ENCODE measurements at regions not wholly inside any gene's neighbourhood (a gene's known extent, or its start where the extent isn't known, plus 50 kb on each side); places are given as distances from the start of the nearest gene placed in this dataset.
"Not testable (repeated sequence)": the region's sequence is repeated elsewhere in the genome, so short reads cannot be mapped to it uniquely, and the experiment has no call there.

DNA sequence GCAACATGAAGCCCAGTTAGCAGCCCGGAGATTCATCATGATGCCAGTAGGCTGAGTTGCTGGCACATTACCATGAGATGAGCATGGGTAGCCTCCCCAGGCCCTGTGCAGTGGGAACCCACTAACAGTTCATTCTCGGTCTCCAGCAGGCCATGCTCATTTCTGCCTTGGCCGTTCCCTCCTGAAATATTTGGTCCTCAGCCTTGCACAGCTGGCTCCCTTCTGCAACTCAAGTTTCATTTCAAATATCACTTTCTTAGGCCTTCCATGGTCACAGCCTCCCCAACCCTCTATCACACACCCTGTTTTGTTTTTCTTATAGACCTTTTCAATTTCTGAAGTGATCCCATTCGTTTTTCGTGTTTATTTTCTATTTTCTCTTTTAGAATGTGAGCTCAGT is 125.4 kb upstream of the VLDLR start:
- no peak for DNase-seq (ENCODE audit: low read depth in 2 of 2)

DNA sequence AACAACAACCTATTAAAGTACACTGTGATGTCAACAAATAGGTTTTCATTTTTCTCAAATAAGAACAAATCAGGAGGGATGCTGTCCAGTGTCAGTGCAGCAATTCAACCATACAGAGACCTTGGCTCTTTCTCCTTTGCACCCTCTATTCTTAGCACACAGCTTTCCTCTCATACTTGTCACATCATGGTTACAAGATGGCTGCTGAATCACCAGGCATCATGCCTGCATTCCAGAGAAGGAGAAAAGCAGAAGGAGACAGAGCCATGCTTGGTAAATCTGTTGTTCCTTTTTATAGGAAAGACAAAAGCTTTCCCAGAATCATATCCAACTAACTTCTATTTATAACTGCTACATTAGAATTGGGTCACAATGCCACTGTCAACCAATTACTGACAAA is 124.7 kb upstream of the VLDLR start:
- DNase-seq (ENCODE audit: low read depth in 2 of 2), result no peak

DNA sequence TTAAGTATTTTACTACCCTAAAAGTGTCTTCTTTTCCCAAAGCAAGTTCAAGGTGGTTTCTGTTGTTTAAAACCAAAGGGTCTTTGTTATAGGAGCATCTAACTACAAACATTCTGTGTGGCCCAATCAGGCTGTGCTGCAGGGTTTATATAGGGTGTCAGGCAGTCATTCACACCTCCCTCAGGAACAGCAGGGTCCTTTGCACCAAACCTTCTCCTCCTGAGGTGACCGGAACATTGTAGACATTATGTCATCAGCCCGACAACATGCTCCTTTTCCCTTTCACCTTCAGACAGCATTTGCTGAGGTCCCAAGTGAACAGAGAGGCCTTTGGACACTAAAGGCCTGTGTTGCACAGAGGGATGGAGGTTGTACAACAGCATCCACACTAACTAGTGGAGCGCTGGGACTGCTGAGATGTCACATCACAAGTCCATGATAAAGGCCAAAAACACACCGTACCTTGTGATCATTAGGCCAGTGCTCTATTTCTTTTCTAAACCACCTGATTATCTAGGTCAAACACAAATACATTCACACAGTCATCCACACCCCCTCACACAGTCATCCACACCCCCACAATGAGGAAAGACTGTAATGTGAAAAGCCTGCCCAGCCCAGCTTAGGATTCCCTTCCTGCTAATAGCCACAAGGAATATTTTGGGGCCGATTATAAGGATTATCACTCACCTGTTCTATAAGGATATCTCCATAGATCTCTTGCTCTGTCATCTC is 123.8 kb upstream of the VLDLR start:
- DNase-seq (ENCODE audit: low read depth in 2 of 2), result no peak

DNA sequence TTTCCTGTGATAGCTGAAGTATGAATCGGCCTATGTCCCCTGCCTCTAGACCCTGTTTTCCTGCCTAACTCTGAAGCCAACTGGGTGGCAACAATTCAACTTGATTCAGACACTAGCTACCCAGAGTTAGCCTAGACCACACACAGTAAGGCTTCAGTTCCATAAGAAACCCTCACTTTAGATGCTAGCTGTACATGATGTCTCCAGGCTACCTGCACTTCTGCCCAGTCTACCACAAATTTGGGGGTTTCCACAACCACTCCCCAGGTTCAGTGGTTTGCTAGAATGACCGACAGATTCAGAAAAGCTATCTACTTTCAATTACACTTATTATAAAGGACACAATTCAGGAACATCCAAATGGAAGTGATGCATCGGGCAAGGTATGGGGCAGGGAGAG is 119.4 kb upstream of the VLDLR start:
- no peak for DNase-seq (ENCODE audit: low read depth in 2 of 2)

DNA sequence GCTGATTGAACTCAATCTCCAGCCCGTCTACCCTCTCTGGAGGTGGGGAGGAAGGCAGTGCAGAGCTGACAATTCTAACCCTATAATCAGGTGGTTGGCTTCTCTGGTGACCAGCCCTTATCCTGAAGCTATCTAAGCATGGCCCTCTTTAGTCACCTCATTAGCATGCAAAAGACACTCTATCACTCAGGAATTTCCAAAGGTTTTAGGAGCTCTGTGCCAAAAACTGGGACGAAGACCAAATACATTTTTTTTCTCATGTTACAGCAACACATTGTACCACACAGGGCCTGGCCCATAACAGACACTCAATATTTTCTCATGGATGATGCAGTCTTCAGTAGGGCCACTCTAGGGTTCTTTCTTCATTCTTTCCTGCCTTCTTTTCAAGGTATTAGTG is 118.8 kb upstream of the VLDLR start:
- DNase-seq (ENCODE audit: low read depth in 2 of 2), result no peak

DNA sequence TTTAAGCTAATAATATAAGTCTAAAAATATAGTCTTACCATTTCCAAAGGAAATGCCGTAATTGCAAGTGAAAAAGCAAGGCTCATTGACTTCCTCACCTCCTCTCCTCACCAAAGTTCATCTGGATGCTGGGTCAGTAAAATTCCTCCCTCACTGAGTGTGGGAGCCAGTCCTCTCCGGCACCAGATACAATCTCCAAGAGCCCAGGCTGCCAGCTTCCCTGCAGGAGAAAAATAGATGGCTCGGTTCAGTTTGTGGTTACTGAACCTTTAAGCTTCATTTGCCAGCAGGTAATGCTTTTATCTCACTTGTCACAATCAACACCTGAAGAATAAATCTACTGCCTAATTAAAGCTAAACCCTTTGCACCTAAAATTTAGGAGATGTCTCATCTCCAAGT is 115.3 kb upstream of the VLDLR start:
- no peak for DNase-seq (ENCODE audit: low read depth in 2 of 2)

DNA sequence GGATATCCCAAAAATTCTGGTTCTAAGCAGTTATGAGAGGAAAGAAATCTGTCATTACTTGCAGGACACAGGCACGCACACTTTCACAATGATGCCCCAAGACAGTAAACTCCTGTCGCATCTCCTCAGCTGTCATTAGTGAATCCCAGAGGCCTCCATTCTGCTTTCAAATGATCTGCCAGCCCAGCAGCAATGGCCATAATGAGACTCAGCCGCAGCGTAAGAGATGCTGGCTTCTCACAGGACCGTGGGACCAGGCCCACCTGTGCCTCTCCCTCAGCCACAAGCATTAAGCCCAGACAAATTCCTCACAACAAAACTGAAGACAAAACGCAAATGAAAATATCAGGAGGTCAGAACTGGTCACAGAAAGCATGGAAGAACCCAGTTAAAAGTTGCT is 98.0 kb upstream of the VLDLR start:
- no peak for DNase-seq (ENCODE audit: low read depth in 2 of 2)

DNA sequence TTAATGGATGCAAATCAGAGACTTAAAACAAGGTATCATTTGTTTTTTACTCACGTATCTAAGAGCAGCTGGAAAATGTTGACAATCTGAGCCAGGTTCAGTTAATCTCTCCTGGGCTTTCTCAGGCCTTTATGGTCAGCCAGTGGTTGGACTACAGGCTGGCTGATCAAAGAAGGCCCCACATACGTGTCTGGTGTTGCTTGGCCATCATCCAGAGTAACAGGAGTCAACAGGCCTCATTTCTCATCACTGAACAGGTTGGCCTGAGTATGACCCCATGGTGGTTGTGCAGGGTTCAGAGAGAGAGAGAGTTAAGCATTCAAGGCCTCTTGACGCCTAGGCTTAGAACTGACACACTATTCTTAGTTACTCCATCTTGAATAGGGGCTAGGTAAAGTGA is 97.0 kb upstream of the VLDLR start:
- DNase-seq (ENCODE audit: low read depth in 2 of 2), result no peak

DNA sequence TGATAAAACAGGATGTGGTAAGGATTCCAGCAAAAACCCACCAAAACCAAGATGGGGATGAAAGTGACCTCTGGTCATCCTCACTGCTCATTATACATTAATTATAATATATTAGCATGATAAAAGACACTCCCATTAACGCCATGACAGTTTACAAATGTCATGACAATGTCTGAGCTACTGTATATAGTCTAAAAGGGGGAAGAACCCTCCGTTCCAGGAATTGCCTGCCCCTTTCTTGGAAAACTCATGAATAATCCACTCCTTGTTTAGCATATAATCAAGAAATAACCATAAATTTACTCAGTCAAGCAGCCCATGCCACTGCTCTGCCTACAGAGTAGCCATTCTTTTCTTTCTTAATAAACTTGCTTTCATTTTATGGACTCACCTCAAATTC is 96.4 kb upstream of the VLDLR start:
- DNase-seq (ENCODE audit: low read depth in 2 of 2), result no peak

DNA sequence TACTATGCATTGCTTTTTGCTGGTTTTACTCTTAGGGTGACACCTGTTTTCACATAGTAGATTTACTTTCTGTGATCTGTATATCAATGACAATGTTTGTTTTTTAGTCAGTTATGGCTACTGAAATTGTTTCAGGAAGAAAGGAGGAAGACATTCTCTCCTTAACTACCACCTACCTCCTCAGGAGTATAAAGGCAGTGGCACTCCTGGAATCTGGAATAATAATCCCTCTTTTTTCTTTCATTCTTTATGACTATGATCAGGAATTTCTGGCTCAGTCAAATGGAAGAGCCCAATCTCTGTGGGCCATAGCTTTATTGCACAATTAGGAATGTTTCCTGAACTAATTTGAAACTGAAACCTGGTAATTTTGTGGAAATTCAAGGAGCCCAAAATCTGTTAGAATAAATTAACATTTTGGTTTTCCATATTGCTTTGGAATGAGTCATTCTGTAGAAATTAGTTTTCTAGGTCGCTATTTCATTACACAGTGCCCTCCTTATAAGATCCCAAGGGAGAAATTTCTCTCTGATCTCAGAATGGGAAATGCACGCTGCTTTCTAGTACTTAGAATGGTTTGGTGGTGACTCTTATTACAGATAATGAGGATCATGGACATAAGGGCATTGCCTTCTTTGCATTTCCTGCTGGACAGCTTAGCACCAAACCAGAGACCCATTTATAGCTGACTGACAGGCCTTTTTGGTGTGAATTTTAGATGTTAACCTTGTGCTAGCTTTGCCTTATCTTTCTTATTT is 95.3 kb upstream of the VLDLR start:
- no peak for DNase-seq (ENCODE audit: low read depth in 2 of 2)

DNA sequence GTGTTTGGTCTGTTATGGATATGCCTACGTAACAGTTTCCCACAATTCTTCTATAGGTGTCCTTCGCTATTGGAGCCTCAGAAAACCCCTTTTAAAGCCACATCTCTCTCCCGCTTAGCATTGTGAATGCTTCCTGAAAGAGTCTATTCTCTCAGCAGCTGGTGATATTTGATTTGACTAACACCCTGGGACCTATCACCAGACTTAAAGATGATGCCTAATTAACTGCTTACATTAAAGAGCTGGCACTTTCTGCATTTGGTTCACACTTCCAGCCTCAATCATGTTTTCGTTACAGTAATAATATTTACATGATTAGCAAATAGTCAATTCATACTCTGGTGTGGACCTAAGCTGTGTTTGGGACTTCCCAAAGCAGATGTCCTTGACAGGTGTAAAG is 90.1 kb upstream of the VLDLR start:
- no peak for DNase-seq (ENCODE audit: low read depth in 2 of 2)

DNA sequence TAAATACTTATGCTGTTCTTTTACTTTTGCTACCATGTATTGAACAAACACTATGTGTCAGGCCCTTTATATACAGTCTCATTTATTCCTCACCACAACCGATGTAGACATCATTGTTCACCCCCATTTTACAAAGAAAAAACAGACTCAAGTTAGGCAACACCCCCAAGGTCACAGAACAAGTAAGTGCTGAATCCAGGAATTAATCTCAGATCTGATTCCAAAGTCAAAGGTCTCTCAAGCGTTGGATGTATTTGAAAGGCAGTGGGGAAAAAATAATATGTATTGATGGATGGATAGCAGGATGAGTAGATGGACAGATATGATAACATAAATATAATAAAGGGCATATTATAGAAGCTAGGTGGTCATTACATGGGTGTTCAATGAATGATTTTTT is 85.1 kb upstream of the VLDLR start:
- no peak for DNase-seq (ENCODE audit: low read depth in 2 of 2)

DNA sequence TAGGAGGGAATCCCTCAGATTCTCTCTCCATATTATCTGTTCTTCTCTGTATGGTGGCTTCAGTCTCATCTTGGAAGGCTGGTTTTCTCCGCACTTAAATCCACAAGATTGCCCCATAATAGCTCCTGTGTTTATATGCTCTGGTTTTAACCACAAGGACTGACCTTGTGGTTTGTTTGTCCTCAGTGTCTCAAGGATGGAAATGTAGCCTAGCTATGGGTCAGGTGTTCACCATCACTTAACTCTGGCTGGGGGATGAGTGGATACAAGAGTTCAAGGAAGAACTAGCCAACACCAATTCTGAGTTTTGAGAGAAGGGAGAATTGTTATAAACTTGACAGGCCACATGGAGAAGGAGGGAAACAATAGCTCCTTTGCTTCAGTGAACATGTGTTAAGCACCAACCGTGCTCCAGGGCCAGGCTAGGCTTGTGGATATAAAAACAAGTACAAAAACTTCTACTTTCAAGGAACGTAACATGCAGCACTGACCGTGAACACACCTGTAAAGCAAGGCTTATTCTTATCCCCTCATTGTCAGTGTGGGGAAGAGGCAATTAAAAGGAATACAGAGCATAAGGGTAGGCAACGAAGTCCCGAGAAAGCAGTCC is 75.6 kb upstream of the VLDLR start:
- DNase-seq (ENCODE audit: low read depth in 2 of 2), result no peak

DNA sequence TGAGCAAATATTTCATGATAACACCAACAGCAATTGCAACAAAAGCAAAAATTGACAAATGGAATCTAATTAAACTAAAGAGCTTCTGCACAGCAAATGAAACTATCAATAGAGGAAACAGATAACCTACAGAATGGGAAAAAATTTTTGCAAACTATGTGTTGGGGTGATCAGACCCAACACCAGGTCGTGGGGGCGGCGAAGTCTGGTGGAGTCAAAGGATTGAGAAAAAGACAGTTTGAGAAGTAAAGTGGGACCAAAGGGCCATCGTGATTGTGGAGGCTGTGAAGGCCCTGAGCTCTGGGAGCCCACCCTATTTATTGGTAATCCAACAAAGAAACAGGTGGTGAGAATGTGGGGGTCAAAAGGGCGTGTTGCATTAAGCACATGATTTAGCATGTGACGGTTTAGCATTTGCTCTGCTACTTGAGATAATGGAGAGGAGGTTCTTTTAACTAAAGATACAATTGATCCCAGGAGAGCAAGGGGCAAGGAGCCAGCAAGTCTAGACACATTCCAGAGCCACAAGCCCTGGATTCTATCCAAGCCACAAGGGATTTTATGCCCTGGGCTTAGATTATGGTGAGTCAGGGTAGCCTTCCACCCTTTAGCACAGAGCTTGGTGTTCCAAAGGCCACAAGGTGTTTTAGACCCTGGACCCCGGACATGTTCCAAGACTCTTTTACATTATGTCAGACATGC is 65.5 kb upstream of the VLDLR start:
- not testable (repeated sequence) for DNase-seq (ENCODE audit: low read depth in 2 of 2)

DNA sequence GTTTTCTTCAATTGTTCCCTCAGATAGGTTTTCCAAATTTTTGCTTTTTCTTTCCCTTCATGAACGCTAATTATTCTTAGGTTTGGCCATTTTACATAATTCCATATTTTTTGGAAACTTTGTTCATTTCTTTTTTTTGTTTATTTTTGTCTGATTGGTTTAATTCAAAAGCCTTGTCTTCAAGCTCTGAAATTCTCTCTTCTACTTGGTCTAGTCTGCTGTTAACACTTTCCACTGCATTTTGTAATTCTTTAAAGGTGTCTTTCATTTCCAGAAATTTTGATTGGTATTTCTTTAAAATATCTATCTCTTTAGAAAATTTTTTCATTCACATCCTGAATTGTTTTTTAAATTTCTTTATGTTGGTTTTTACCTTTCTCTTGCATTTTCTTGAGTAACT is 63.9 kb upstream of the VLDLR start:
- DNase-seq (ENCODE audit: low read depth in 2 of 2), result no peak

DNA sequence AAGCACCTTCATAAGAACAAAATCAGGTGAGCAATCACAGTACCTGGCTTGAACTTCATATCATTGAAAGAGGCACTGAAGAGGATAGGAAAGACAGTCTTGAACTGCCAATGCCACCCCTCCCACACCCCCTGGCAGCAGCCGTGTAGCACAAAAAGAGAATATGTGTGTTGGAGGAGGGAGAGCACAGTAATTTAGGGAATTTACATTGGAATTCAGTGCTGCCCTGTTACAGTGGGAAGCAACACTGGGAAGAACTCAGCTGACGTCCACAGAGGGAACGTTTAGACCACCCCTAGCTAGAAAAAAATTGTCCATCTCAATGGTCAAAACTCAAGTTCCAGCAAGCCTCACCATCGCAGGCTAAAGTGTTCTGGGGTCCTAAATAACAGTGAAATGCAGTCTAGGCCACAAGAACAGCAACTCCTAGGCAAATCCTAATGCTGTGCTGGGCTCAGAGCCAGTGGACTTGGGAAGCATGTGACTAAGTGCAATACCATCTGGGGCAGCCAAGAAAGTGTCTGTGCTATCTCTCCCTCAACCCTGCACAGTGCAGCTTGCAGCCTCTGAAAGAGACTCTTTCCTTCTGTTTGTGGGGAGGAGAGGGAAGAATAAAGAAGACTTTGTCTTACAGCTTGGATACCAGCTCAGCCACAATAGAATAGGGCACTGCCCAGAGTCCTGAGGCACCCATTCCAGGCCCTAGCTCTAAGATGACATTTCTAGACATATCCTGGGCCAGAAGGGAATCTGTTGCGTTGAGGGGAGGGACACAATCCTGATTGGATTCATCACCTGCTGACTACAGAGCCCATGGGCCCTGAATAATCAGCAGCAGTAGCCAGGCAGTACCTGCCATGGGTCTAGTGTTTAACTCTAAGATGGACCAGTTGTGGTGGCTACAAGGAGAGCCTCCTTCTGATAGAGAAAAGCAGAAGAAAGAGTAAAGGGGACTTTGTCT is 62.1 kb upstream of the VLDLR start:
- DNase-seq (ENCODE audit: low read depth in 2 of 2), result no peak

DNA sequence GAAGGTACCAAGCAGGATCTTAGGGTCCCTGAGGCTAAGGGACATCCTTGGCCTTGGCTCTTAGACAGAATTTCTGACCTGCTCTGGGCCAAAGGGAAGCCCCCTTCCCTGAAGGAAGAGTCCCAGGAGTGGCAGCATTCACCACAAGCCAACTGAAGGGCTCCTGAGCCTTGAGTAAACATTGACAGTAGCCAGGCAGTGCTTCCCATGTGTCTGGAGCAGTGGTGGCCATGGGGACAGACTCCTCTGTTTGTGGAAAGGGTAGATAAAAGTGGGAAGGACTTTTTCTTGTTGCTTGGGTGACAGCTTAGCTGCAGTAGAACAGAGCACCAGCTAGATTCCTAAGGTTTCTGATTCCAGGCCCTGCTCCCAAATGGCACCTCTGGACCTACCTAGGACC is 61.4 kb upstream of the VLDLR start:
- DNase-seq (ENCODE audit: low read depth in 2 of 2), result no peak

DNA sequence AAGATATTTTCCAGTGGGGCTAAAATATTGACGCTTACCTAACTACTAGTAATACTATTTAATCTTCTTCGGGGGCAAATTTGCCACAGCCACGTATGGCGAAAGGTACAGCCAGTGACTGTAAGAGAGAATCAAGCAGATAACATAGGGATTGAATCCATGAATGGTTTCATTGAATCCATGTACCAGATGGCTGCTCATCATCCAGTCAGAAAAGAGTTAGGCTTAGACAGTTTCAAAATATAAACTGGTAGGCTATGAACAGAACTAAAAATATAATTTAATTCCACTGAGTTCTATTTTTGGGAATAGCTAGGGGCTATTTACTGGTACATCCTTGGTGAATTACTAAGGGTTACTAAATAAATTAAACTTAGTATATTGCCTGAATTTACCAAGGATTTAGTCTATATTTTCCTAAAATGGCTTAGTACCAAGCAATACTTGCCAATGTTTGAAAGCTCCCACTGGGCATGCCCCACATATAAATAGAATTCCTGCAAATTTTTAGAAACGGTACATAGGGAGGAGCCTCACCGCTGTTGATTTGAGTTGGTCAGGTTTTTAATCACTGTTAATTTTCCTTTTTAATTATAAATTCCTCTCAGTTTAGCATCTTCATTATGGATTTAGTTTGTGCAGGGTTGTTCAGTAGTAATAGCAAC is 55.8 kb upstream of the VLDLR start:
- no peak for DNase-seq (ENCODE audit: low read depth in 2 of 2)

DNA sequence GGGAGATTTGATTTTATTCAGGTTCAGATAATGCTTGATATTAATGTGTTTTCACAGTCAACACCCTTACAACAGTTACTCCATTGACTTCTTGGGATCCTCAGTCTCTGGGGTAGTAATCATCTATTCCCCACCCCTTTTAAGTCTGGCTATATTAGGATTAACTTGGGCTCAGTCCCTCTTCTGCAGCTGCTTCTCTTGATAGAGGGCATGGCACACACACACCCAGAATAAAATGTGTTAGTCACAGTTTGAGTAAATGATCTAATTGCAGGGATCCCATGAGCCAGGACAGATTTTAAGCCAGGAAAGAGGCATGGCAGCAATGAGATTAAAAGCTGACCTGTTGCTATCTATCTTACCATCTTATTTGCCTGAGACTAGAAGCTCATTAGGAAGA is 53.7 kb upstream of the VLDLR start:
- no peak for DNase-seq (ENCODE audit: low read depth in 2 of 2)

DNA sequence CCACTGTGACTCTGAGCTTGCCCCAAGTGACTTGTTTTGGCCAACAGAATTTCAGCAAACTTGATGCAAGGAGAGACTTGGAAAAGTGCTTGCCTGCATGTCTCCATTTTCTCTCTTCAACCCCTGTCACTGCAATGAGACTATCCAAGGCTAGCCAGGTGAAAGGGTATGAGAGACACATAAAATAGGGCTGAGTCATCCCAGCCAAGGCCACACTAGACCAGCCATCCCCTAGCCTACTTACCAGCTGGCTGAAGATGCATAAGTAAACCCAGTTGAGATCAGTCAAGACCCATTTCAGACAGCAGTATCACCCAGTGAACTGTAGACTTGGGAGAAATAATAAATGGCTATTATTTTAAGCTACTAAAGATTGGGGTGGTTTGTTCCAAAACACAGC is 52.9 kb upstream of the VLDLR start:
- DNase-seq (ENCODE audit: low read depth in 2 of 2), result no peak

Measured in stimulated activated CD8-positive, alpha-beta memory T cell treated with anti-CD3 and anti-CD28 coated beads, Interleukin-15, amount 100 ng/mL, for 48 hours (primary cell).